DLD1 (cell line): ENCODE measurements at regions not wholly inside any gene's neighbourhood (a gene's known extent, or its start where the extent isn't known, plus 50 kb on each side); places are given as distances from the start of the nearest gene placed in this dataset.

Source experiments
- in situ Hi-C: cut with HindIII; loops from 2 replicates; pipeline ENCODE4 v1.10.0; 2017; ENCODE audit warnings: low sequenced_read_pairs

DNA sequence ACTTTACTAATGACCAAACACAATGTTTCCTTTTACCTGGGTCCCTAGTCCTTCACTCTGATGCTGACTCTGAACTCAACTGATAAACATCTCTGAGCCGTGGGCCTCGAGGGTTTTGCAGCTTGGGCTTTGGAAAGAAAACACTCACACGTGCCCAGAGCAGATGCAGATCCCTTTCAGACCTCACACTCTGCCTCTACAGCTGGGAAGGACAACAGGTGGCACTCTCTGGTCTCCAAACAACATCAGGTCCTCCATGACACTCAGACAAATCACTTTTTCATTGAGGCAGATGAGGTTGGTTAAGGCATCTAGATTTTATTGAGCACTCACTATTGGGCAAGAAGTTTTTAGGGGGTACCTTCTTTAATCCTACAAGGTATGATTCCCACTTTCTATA, 64.7 kb upstream of the NTRK3 start:
- in situ Hi-C loops: no loop called here

- in situ Hi-C loops: no loop called here
Observed at GRCh38 chr15:88316586-88316985, 60.0 kb upstream of the NTRK3 start.

GRCh38 chr15:88315221-88315878, 58.8 kb upstream of the NTRK3 start:
- in situ Hi-C loops: no loop called here

DNA sequence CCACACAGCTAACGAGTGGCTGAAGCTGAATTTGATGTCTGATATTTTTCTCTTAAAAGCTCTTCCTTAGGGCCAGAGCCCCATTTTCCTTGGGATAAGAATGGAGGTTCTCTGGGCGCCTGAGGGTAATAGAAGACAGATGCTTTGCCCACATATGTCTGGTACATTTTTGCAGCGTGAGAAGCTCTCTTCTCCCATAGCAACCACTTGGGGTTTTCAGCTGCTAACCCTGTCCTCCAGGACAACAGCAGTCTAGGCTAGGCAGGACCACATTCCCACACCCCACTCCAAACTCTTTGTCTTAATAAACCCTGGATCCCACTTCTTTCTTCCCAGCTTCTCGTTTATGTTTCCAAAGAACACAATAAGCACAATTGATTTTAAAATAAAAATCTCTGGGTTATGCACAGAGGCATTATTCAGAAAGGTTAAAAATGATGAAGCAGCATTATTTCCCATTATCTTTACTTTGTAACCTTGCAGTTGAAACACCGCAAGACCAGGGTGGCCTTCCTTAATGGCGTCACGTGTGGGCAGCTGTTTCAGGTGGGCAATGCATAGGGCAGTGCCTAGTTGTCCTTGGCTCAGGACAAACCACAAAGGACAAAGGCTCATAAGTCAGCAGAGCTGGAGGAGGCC, 56.5 kb upstream of the NTRK3 start:
- in situ Hi-C loops: no loop called here

GRCh38 chr15:88309363-88309762, 52.8 kb upstream of the NTRK3 start:
- in situ Hi-C loops: no loop called here

GRCh38 chr15:88307344-88307743, 50.8 kb upstream of the NTRK3 start:
- in situ Hi-C loops: no loop called here
